Stimulated activated CD4-positive, alpha-beta T cell treated with anti-CD3 and anti-CD28 coated beads, Interleukin-15, amount 100 ng/mL, for 1 hour (primary cell): ENCODE measurements at regions not wholly inside any gene's neighbourhood (a gene's known extent, or its start where the extent isn't known, plus 50 kb on each side); places are given as distances from the start of the nearest gene placed in this dataset.

ENCODE experiments used
- DNase-seq, 2 donors: peaks; one replicate each; pipeline ENCODE4 v3.0.0-alpha.2; 2020; ENCODE audit warnings: low read depth in 1 of 2, low spot score in 1 of 2

GRCh38 chr13:76378767-76379166 lies 507.4 kb downstream of the KCTD12 start:
- DNase-seq: no peak

DNA sequence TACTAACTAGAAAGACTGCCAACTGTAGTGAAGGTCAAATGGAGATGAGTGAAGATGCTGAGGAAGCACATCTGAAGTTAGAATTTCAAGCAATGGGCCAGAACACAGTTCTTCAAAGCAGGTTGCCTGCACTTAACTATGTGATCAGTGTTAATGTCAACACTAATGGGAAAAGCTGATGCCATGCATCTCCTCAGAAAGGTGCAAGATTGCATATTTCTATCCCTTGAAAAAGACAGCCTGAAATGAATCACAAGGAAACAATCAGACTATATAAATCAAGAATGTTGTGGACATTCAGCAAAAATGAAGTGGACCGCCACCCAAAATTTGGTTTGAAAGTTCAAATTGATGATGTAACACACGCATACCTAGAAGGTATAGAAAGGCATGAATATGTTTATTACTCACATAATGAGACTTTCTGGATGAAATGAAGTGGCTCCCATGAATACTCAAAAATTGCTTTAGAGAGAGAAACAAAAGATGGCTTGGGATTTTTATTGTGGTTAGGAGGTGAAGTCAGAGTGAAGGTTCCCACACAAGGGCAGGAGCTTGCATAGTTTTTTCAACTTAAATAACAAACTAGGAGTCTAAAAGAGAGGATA lies 522.4 kb downstream of the KCTD12 start:
- DNase-seq: no peak

DNA sequence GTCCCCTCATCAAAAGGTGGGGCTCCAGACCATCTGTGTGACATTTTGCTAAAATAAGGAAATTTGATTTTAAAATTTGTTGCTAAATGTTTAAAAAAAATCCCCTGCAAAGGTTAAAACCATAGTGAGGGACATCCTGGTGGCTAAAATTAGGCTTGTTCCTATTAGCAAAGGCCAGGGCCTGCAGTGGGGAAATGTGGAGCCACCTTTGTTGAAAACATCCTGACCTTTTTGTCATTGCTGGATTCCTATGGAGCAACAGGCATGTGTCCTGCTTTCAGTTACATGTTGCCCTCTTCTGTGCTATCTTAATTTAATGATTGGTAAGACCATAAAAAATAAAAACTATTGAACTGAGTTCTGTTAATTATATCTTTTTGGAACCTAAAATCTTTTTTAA lies 524.3 kb downstream of the KCTD12 start:
- DNase-seq: no peak

- DNase-seq: no peak
Observed at GRCh38 chr13:76351541-76352229, 534.5 kb downstream of the KCTD12 start.

GRCh38 chr13:76350399-76350798 lies 535.8 kb downstream of the KCTD12 start:
- DNase-seq: no peak

GRCh38 chr13:76349700-76350099 lies 536.5 kb downstream of the KCTD12 start:
- DNase-seq: no peak

GRCh38 chr13:76339649-76340048 lies 546.6 kb downstream of the KCTD12 start:
- DNase-seq: no peak

GRCh38 chr13:76338003-76338402 lies 548.2 kb downstream of the KCTD12 start:
- DNase-seq: no peak

DNA sequence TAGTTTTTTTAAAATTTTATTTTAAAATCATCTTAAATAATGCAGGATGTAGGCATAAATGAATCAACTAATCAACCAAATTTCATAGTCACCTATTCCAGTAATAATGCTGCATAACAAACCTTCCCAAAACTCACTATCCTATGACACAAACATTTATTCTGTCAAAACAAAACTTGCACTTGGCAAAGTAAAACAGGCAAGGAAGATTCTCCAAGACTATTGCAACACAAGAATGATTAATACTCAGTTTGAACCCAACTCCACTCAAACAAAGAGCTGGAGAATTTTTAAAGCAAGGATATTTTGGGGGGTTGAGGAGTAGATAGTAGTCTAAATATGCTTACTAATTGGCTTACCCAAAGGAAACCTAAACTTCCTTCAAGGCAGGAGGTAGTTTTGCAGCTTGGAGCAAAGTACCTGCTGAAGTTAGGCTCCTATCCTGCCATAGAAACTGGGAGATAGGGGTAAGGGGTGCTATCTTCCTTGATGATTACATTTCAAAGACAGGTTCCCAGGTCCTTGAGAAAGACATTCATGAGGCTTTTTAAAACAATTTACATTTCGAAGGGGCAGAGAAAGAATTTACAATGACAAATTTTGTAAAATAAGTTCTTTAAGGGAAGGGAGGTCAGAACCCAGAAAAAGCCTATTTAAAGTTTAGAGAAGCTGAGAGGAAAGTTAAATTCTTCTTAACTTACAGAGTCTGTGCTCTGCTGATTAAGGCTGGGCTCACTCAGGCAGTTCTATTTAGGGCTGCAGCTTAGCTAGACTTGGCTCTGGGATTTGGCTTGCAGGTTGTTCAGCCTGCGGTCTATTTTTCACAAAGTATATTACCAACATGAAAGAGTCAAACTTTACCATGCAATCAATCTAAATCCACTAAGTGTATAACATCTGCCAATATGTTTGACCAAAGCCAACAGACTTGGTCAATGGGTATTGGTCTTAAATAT lies 549.0 kb downstream of the KCTD12 start:
- DNase-seq: no peak

- DNase-seq: no peak
Observed at GRCh38 chr13:76335463-76335862, 550.7 kb downstream of the KCTD12 start.

DNA sequence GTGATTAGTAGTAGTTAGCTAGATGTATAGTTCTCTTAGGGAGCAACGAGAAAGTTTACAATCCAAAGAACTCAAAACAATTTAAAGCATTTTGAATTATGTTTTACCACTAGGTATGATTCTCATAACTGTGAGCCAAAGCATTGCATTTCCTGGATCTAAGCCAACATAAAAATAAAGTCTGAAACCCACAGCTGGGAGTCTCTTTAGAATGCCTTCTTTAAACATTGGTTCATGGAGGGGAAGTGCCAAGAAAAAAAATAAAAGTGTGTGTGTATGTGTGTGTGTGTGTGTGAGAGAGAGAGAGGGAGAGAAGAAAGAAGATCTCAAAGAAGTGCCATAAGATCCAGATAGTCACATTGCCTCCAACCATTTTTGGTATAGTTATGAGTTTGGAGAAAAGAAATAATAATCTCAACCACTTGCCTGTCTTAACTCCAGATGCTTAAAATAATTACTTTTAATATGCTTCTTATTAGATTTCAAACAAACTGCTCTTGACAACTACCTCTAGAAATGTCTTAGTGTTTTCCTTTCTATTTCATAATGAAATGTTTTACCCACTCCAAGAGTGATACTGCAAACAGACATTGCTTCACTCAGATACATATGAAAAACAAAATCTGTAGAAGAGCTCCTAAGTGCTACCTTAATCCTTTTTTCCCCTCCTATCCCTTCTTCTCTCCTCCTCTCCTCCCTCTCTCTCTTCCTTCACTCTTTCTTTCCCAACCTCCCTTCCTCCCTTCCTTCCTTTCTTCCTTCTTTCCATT lies 554.1 kb downstream of the KCTD12 start:
- DNase-seq: no peak

DNA sequence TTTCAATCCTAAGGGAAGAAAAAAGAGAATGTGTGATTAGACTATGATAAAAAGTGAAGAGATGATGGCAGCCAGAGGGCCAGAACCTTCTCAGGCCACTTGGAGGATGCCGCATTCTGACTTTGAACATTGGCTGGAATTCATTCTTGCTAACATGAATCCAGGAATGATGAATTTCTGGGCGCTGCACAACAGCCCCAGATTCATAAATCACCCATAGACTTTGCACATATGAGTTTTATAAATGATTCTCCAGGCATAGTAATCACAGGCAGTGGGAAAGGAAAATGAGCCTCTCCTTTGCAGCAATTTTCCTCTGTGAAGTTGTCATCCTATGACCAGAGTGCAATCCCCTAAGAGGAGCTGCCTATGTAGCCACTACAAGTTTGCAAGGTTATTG lies 555.4 kb downstream of the KCTD12 start:
- DNase-seq: no peak

DNA sequence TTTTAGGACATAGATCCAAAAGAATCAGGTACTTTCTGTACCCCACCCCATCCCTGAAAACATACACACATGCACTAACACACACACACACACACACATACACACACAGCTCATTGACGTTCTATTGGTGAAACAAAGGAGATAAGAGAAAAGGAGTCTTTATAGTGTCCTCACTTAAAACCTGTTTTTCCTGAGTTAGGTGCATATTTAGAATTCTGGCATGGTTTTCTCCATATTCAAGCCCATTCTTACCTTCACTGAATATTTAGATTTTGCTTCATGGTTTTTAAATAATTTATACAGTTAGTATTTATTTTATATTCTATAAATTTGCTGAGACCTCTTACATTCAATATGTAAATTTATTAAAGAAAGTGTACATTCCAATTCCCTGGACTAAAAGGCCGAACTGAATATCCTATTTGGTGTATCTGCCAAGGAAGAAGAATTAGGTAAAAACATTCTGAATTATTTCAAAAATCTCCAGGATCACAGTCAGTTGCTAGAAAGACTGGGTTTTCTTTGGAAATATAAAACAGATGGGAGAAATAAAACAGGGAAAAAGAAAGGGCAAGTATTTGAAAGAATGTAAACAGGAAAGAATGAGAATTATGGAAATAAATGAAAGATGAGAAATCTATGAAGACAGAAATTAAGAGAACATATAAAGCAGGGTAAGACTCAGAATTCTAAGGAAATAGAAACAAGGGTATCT lies 556.2 kb downstream of the KCTD12 start:
- no peak for DNase-seq

DNA sequence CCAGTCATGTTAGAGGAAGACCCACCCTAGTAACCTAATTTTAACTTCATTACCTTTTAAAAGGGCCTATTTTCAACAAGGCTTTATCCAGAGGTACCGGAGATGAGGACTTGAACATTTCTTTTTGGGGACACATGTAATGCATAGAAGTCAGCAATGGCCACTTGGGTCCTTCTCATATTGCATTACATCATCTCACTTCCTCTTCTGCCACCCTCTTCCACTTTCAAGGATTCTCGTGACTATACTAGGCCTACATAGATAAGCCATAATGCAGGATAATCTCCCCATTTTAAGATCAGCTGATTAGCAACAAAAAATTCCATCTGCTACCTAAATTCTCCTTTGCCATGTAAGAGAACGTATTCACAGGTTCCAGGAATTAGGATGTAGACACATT lies 557.2 kb downstream of the KCTD12 start:
- no peak for DNase-seq

- no peak for DNase-seq
Observed at GRCh38 chr13:76326343-76326742, 559.9 kb downstream of the KCTD12 start.

DNA sequence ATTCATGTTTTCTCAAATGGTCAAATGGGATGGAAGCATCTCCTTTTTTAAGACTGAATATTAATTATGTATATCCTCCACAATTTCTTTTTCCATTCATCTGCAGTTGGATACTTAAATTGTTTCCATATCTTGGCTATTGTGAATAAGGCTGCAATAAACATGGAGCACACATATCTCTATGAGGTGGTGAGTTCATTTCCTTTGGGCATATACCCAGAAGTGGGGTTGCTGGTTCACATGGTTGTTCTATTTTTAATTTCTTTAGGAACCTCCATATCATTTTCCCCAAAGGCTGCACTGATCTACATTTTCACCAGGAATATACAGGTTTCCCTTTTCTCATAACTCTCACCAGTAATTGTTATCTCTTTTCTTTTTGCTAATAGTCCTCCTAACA lies 566.3 kb downstream of the KCTD12 start:
- no peak for DNase-seq

GRCh38 chr13:76316998-76317527 lies 569.1 kb downstream of the KCTD12 start:
- DNase-seq: no peak

- no peak for DNase-seq
Observed at GRCh38 chr13:76314495-76314894, 571.7 kb downstream of the KCTD12 start.

DNA sequence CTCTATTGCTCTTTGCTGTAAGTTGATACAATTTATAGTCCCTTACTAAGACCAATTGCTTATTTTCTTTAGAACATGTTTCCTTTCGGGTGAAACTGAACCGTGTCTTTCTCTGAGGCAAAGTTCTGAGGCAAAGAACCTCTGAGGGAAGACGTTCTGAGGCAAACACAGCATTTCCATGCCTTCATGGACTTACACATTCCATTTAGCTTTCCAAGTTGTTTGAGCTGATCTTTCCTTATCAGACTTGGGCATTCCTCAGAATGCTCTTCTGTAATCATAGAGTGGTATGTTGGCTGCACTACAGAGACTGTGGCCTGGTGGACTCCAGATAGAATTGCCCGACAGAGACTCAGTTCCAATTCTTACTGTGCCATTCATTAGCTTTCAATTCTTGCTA lies 579.1 kb downstream of the KCTD12 start:
- DNase-seq: no peak

DNA sequence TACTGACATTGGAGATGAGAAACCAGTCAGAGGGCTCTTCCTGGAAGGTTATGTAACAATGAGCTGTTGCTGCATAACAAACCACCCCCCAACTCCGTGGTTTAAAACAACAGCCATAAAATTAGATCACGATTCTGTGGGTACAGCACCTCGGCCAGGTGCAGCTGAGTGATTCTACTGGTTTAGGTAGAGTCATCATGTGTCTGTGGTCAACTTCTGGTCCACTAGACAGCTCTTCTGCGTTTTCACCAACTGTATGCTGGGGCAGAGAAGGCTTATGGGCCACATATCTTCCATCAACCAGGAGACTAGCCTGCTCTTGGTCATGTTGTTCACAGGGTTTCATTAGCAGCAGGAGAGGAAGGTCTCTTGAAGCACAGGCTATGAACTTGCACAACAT lies 585.5 kb downstream of the KCTD12 start:
- DNase-seq: no peak
